Activated CD4-positive, alpha-beta memory T cell treated with anti-CD3 and anti-CD28 coated beads, Interleukin-2, amount 10 ng/mL, durations not matched to agents 7 days and 5 days (primary cell): ENCODE measurements at regions not wholly inside any gene's neighbourhood (a gene's known extent, or its start where the extent isn't known, plus 50 kb on each side); places are given as distances from the start of the nearest gene placed in this dataset.
"Not testable (repeated sequence)": the region's sequence is repeated elsewhere in the genome, so short reads cannot be mapped to it uniquely, and the experiment has no call there.

ENCODE experiments used
- CTCF ChIA-PET: fragments of 350-600 bp; sonication (Branson Sonifier 250); formaldehyde crosslinking; loops from one replicate; lab custom pipeline; 2021; ENCODE audit warnings: antibody characterized with exemption, inconsistent platforms; lab: Charles Lee
- POLR2A ChIA-PET: fragments of 350-600 bp; sonication (Branson Sonifier 250); formaldehyde crosslinking; loops from one replicate; lab custom pipeline; 2021; ENCODE audit warnings: antibody characterized with exemption; lab: Charles Lee
- DNase-seq: peaks from one replicate; pipeline ENCODE4 v3.0.0-alpha.2; 2020
- H3K27ac Mint-ChIP-seq: one replicate; pipeline ENCODE4 v1.8.0; 2021; ENCODE audit warnings: mild to moderate bottlenecking, mixed read lengths
- H3K27me3 Mint-ChIP-seq: one replicate; pipeline ENCODE4 v1.8.0; 2021; ENCODE audit warnings: mixed read lengths
- H3K36me3 Mint-ChIP-seq: one replicate; pipeline ENCODE4 v1.8.0; 2021; ENCODE audit warnings: low read depth, mixed read lengths
- H3K4me1 Mint-ChIP-seq: one replicate; pipeline ENCODE4 v1.8.0; 2021; ENCODE audit warnings: mixed read lengths
- H3K4me3 Mint-ChIP-seq: one replicate; pipeline ENCODE4 v1.8.0; 2021; ENCODE audit warnings: mild to moderate bottlenecking, mixed read lengths
- H3K9me3 Mint-ChIP-seq: one replicate; pipeline ENCODE4 v1.8.0; 2021; ENCODE audit warnings: mixed read lengths

GRCh38 chr3:160047876-160048275 lies 59.2 kb downstream of the IL12A start:
- DNase-seq, result no peak
- Mint-ChIP-seq H3K36me3 (no peaks in the 10 kb centered on the region), H3K27ac (no peak overlapping the region), H3K4me1 (peaks cover 1% of the 10 kb centered on the region), H3K4me3 (no peak overlapping the region), H3K27me3 (peaks cover 3% of the 10 kb centered on the region), H3K9me3 (peaks cover 4% of the 10 kb centered on the region)
- CTCF ChIA-PET, result no interaction called here
- POLR2A ChIA-PET, result no interaction called here

DNA sequence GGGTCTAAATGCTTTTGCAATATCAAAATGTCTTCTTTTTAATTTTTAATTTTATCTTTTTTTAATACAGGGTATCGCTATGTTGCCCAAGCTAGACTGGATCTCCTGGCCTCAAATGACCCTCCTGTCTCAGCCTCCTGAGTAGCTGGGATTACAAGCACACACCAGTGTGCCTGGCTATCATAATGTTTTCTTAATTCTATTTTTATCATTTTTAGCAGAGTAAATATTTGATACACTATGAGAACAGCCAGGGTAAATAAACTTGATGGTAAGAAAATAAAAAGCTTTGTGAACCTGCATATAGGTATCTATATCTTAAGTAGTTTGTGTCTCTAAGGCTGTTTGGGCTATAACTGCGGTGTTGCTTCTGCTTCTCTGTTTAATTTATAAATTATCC lies 60.4 kb downstream of the IL12A start:
- Mint-ChIP-seq H3K36me3 (no peaks in the 10 kb centered on the region), H3K27ac (no peak overlapping the region), H3K27me3 (peaks cover 3% of the 10 kb centered on the region), H3K4me1 (peaks cover 1% of the 10 kb centered on the region), H3K9me3 (peaks cover 1% of the 10 kb centered on the region), H3K4me3 (no peak overlapping the region)
- no peak for DNase-seq
- ChIA-PET POLR2A (no interaction called here), CTCF (no interaction called here)

GRCh38 chr3:160049565-160049964 lies 60.9 kb downstream of the IL12A start:
- Mint-ChIP-seq H3K4me3 (no peak overlapping the region), H3K9me3 (no peaks in the 10 kb centered on the region), H3K36me3 (no peaks in the 10 kb centered on the region), H3K27me3 (peaks cover 3% of the 10 kb centered on the region), H3K4me1 (peaks cover 1% of the 10 kb centered on the region), H3K27ac (no peak overlapping the region)
- CTCF ChIA-PET, result no interaction called here
- POLR2A ChIA-PET, result no interaction called here
- no peak for DNase-seq

- no peak for DNase-seq
- CTCF ChIA-PET, result no interaction called here
Measured at GRCh38 chr3:160049988-160050387, 61.4 kb downstream of the IL12A start.

DNA sequence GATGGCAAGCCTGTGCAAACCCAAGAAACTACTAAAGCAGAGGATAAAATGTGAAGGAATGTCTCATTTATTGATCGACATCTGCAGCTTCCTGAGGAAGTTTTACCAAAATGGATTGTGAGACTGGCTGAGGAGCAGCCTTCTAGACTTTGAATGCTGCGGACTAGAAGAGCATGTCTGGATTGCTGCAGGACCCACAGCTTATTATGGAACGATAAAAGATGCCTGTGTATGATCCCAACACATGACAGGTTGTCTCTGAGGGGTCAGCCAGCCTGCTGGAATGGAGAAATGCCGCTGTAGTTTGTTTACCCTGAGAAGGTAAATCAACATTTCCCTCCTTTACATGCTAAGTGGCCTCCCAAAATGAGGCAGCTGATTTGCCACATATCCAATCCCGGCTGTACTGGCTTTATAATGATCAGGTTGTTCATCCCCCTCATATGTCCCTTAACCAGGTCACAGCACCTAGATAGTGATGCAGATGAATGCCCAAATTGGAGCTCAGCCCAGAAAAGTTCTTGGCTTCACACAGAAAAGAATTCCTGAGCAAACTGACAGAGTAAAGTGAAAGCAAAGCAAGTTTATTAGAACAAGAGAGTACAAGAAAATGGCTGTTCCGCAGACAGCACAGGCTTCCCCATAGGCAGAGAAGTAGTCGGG lies 63.9 kb downstream of the IL12A start:
- CTCF ChIA-PET, result interaction anchor here (0.9 kb wide), 1 partner anchor 64 kb away, joined by 3 read pairs; the partner anchor contains the start of gene IL12A
- H3K27ac Mint-ChIP-seq, result no peak overlapping the region
- no peak overlapping the region for H3K4me3 Mint-ChIP-seq
- H3K9me3 Mint-ChIP-seq, result no peaks in the 10 kb centered on the region
- POLR2A ChIA-PET, result no interaction called here
- no peak for DNase-seq
- H3K4me1 Mint-ChIP-seq, result peaks cover 1% of the 10 kb centered on the region
- no peaks in the 10 kb centered on the region for H3K27me3 Mint-ChIP-seq
- H3K36me3 Mint-ChIP-seq, result no peaks in the 10 kb centered on the region

More at GRCh38 chr3:160049988-160050387, 61.4 kb downstream of the IL12A start:
- Mint-ChIP-seq H3K36me3 (no peaks in the 10 kb centered on the region), H3K4me1 (peaks cover 1% of the 10 kb centered on the region), H3K9me3 (no peaks in the 10 kb centered on the region), H3K27ac (no peak overlapping the region), H3K4me3 (no peak overlapping the region), H3K27me3 (peaks cover 3% of the 10 kb centered on the region)
- POLR2A ChIA-PET, result no interaction called here

DNA sequence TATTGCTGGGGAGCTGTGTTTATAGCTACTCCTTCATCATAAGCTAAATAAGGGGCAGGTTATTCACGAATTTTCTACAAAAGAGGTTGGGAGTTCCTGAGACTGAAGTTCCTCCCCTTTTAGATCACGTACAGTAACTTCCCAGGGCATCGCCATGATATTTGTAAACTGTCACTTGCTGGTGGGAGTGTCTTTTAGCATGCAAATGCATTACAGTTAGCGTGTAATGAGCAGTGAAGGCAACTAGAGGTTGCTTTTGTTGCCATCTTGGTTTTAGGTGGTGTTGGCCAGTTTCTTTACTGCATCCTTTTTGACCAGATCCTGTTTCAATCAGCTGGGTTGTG lies 64.4 kb downstream of the IL12A start:
- Mint-ChIP-seq H3K27ac (no peak overlapping the region), H3K4me3 (no peak overlapping the region), H3K9me3 (no peaks in the 10 kb centered on the region), H3K4me1 (peaks cover 1% of the 10 kb centered on the region), H3K36me3 (no peaks in the 10 kb centered on the region), H3K27me3 (no peaks in the 10 kb centered on the region)
- no peak for DNase-seq
- CTCF ChIA-PET, result interaction anchor here (0.9 kb wide), 1 partner anchor 64 kb away, joined by 3 read pairs; the partner anchor contains the start of gene IL12A
- POLR2A ChIA-PET, result no interaction called here

DNA sequence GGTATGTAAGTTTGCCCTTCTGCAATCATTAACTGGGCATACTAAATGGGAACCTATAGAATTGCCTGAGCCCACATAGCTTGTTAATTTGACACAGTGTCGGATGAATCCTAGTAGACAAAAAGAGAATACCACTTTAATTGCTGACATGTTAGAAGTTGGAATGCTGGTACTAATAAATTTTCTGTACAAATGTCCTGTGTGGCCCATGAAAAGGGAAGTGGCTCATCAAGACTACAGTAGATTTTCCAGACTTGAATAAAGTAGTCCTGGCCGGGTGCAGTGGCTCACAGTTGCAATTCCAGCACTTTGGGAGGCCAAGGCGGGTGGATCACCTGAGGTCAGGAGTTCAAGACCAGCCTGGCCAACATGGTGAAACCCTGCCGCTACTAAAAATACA lies 66.2 kb downstream of the IL12A start:
- H3K4me3 Mint-ChIP-seq, H3K27ac Mint-ChIP-seq, DNase-seq, H3K27me3 Mint-ChIP-seq, H3K36me3 Mint-ChIP-seq, POLR2A ChIA-PET, CTCF ChIA-PET, H3K4me1 Mint-ChIP-seq, H3K9me3 Mint-ChIP-seq: not testable (repeated sequence)

DNA sequence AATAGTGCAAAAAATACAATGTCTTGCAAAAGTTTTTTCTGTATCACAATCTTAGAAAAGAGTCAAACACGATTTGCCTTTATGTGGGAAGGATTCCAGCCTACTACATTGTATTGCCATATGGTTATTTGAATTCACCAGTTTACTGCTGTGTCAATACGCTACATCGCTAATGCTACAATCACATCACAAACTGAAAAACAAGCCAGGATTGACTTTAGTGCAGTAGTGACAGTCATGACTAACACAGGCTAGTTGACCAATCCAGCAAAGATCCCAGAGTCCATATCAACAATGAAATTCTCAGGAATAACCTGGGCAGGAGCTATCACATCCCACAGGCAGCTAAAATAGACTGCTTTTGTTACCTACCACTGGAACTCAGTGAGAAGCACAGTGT lies 67.0 kb downstream of the IL12A start:
- Mint-ChIP-seq H3K36me3 (no peaks in the 10 kb centered on the region), H3K4me3 (no peak overlapping the region), H3K27ac (no peak overlapping the region), H3K27me3 (no peaks in the 10 kb centered on the region), H3K4me1 (no peaks in the 10 kb centered on the region), H3K9me3 (no peaks in the 10 kb centered on the region)
- ChIA-PET CTCF (no interaction called here), POLR2A (no interaction called here)
- no peak for DNase-seq

- Mint-ChIP-seq H3K4me1 (peaks cover 3% of the 10 kb centered on the region), H3K27me3 (no peaks in the 10 kb centered on the region), H3K4me3 (no peak overlapping the region), H3K36me3 (no peaks in the 10 kb centered on the region), H3K9me3 (peaks cover 3% of the 10 kb centered on the region), H3K27ac (no peak overlapping the region)
- no peak for DNase-seq
- ChIA-PET CTCF (no interaction called here), POLR2A (no interaction called here)
Measured at GRCh38 chr3:160057331-160057730, 68.7 kb downstream of the IL12A start.

- DNase-seq, result no peak
- ChIA-PET CTCF (interaction anchor here (0.7 kb wide), 1 partner anchor 21 kb away, joined by 3 read pairs; no protein-coding TSS in a partner anchor), POLR2A (no interaction called here)
- Mint-ChIP-seq H3K4me1 (peaks cover 3% of the 10 kb centered on the region), H3K36me3 (no peaks in the 10 kb centered on the region), H3K9me3 (peaks cover 3% of the 10 kb centered on the region), H3K27ac (no peak overlapping the region), H3K27me3 (no peaks in the 10 kb centered on the region), H3K4me3 (no peak overlapping the region)
Measured at GRCh38 chr3:160060409-160061027, 71.9 kb downstream of the IL12A start.

GRCh38 chr3:160061525-160061924 lies 72.9 kb downstream of the IL12A start:
- ChIA-PET CTCF (interaction anchor here (0.7 kb wide), 1 partner anchor 22 kb away, joined by 3 read pairs; no protein-coding TSS in a partner anchor), POLR2A (interaction anchor here (0.7 kb wide), 1 partner anchor 16 kb away, joined by 3 read pairs; no protein-coding TSS in a partner anchor)
- no peak for DNase-seq
- Mint-ChIP-seq H3K4me3 (peak overlapping the region; percentile 14), H3K27me3 (no peaks in the 10 kb centered on the region), H3K4me1 (peaks cover 3% of the 10 kb centered on the region), H3K27ac (no peak overlapping the region), H3K9me3 (peaks cover 3% of the 10 kb centered on the region), H3K36me3 (no peaks in the 10 kb centered on the region)

DNA sequence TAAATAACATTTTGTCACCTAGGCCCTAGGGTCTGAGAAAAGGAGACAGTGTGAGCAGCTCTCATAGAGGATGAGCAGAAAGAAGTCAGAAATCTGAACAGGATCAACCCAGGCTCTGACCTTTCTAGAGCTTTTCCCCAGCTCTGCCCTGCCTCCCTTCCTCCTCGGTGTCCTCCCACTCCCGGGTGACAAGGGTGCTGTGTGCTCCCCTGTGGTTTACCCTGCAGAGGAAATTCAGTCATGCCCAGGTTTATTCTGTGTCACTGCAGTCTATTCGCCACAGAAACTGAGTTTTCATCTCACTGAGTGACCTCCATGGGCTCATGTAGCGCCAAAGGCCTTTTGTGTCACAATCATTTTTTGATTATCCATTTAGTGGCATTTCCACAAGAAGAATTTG lies 76.6 kb downstream of the IL12A start:
- no peaks in the 10 kb centered on the region for H3K36me3 Mint-ChIP-seq
- H3K9me3 Mint-ChIP-seq, result peaks cover 3% of the 10 kb centered on the region
- no peak overlapping the region for H3K4me3 Mint-ChIP-seq
- CTCF ChIA-PET, result no interaction called here
- peaks cover 5% of the 10 kb centered on the region for H3K27me3 Mint-ChIP-seq
- peaks cover 3% of the 10 kb centered on the region for H3K4me1 Mint-ChIP-seq
- DNase-seq, result no peak
- no peak overlapping the region for H3K27ac Mint-ChIP-seq
- POLR2A ChIA-PET, result no interaction called here

- H3K36me3 Mint-ChIP-seq, result no peaks in the 10 kb centered on the region
- ChIA-PET POLR2A (no interaction called here), CTCF (no interaction called here)
- H3K27ac Mint-ChIP-seq, result no peak overlapping the region
- DNase-seq, result no peak
- peaks cover 3% of the 10 kb centered on the region for H3K4me1 Mint-ChIP-seq
- peaks cover 3% of the 10 kb centered on the region for H3K9me3 Mint-ChIP-seq
- H3K27me3 Mint-ChIP-seq, result peaks cover 6% of the 10 kb centered on the region
- no peak overlapping the region for H3K4me3 Mint-ChIP-seq
Measured at GRCh38 chr3:160065786-160066185, 77.2 kb downstream of the IL12A start.

DNA sequence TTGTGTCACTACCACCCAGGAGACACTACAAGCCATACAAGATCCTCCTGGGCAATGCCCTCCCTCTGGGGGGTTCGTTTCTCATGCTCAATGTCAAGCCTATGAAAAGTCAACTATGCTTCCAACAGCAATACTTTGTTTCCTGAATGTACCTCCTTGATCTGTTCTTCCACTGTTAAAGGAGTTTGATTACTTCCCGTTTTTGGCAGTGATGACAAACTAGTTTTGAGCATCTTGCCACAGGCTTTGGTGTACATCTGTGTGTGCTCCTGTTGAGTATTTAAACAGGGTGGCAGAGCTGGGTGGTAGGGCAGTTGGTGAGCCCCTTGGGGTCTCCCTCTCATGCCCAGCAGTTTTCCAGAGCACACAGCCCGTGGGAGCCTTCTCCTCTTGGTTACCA lies 81.4 kb downstream of the IL12A start:
- Mint-ChIP-seq H3K9me3 (no peaks in the 10 kb centered on the region), H3K4me3 (no peak overlapping the region), H3K4me1 (no peaks in the 10 kb centered on the region), H3K36me3 (no peaks in the 10 kb centered on the region), H3K27ac (no peak overlapping the region), H3K27me3 (peaks cover 7% of the 10 kb centered on the region)
- ChIA-PET POLR2A (no interaction called here), CTCF (no interaction called here)
- DNase-seq, result no peak
